OCI-LY3 (cell line): ENCODE measurements at regions not wholly inside any gene's neighbourhood (a gene's known extent, or its start where the extent isn't known, plus 50 kb on each side); places are given as distances from the start of the nearest gene placed in this dataset.

Experiments
- H2AFZ ChIP-seq: fragments of 200-600, 300-600 bp; shearing (Covaris generic); 2 replicates; pipeline ENCODE4 v1.6.0; 2014; ENCODE audit warnings: antibody characterized with exemption, low read depth, low read length
- H3K27ac ChIP-seq: fragments of 200-600, 300-600 bp; sonication (generic); 2 replicates; pipeline ENCODE4 v1.5.1; 2014; ENCODE audit warnings: mild to moderate bottlenecking, low read length, moderate library complexity, mixed read lengths
- H3K27me3 ChIP-seq: fragments of 200-600, 300-600 bp; sonication (generic); 2 replicates; pipeline ENCODE4 v1.6.1; 2014; ENCODE audit warnings: low read depth, low read length, mixed read lengths
- H3K36me3 ChIP-seq: fragments of 200-600, 300-600 bp; sonication (generic); replicated peaks from 2 replicates; pipeline ENCODE3; 2014; ENCODE audit warnings: low read depth, low read length, mixed read lengths
- H3K4me1 ChIP-seq: fragments of 300-600, 200-600 bp; sonication (generic); 2 replicates; pipeline ENCODE4 v1.6.1; 2014; ENCODE audit warnings: low read length, mixed read lengths
- H3K4me2 ChIP-seq: fragments of 200-600, 300-600 bp; sonication (generic); 2 replicates; pipeline ENCODE4 v1.6.1; 2014; ENCODE audit warnings: low read length, mixed read lengths
- H3K4me3 ChIP-seq: fragments of 300-600, 200-600 bp; sonication (generic); 2 replicates; pipeline ENCODE4 v1.5.1; 2014; ENCODE audit warnings: antibody characterized with exemption, mild to moderate bottlenecking, low read length, moderate library complexity
- H3K79me2 ChIP-seq: fragments of 300-600, 200-600 bp; shearing (Covaris generic); 2 replicates; pipeline ENCODE4 v1.6.1; 2014; ENCODE audit warnings: mild to moderate bottlenecking, low read length, mixed read lengths
- H3K9ac ChIP-seq: fragments of 300-600, 200-600 bp; shearing (Covaris generic); 2 replicates; pipeline ENCODE4 v1.6.0; 2014; ENCODE audit warnings: mild to moderate bottlenecking, low read length, moderate library complexity
- H3K9me3 ChIP-seq: fragments of 200-600, 300-600 bp; shearing (Covaris generic); 2 replicates; pipeline ENCODE4 v1.6.1; 2014; ENCODE audit warnings: low read length, mixed read lengths; ENCODE audit not compliant: insufficient read depth
- H4K20me1 ChIP-seq: fragments of 200-600, 300-600 bp; sonication (generic); 2 replicates; pipeline ENCODE4 v1.6.1; 2016; ENCODE audit warnings: low read length, mixed read lengths; ENCODE audit not compliant: insufficient read depth
- EZH2phosphoT487 ChIP-seq: fragments of 200-600 bp; shearing (Covaris generic); IDR thresholded peaks from 2 replicates; pipeline ENCODE4 v1.6.1; 2018; ENCODE audit warnings: antibody characterized with exemption, mixed run types, low read depth
- TF ChIP-seq, protein P1 (sequence below): fragments of 200-600, 300-600 bp; sonication (generic); IDR thresholded peaks from 2 replicates; pipeline ENCODE4 v1.5.1; 2014; ENCODE audit warnings: antibody characterized with exemption, low read length, low read depth

DNA sequence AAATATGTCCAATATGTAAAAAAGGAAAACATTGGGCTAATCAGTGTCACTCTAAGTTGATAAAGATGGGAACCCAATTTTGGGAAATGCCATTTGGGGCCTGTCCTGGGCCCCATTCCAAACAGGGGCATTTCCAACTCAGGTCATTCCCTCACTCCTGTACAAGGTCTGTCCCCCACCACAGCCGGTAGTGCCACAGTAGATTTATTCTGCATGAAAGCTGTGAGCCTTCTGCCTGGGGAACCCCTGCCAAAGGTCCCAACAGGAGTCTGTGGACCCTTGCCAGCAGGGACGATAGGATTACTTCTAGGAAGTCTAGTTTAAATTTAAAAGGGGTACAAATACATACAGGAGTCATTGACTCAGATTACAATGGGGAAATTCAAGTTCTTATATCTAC, 317.6 kb upstream of the GNPDA2 start:
- H3K27ac ChIP-seq: no peak overlapping the region
- no peaks in the 10 kb centered on the region for H3K36me3 ChIP-seq
- no peak overlapping the region for H2AFZ ChIP-seq
- H3K9ac ChIP-seq: no peak overlapping the region
- no peak overlapping the region for H3K4me3 ChIP-seq
- H3K9me3 ChIP-seq: no peaks in the 10 kb centered on the region
- no peaks in the 10 kb centered on the region for H3K4me1 ChIP-seq
- no peak for TF ChIP-seq EZH2phosphoT487
- TF ChIP-seq, protein P1, sequence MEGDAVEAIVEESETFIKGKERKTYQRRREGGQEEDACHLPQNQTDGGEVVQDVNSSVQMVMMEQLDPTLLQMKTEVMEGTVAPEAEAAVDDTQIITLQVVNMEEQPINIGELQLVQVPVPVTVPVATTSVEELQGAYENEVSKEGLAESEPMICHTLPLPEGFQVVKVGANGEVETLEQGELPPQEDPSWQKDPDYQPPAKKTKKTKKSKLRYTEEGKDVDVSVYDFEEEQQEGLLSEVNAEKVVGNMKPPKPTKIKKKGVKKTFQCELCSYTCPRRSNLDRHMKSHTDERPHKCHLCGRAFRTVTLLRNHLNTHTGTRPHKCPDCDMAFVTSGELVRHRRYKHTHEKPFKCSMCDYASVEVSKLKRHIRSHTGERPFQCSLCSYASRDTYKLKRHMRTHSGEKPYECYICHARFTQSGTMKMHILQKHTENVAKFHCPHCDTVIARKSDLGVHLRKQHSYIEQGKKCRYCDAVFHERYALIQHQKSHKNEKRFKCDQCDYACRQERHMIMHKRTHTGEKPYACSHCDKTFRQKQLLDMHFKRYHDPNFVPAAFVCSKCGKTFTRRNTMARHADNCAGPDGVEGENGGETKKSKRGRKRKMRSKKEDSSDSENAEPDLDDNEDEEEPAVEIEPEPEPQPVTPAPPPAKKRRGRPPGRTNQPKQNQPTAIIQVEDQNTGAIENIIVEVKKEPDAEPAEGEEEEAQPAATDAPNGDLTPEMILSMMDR: no peak
- H4K20me1 ChIP-seq: no peaks in the 10 kb centered on the region
- no peaks in the 10 kb centered on the region for H3K27me3 ChIP-seq
- no peak overlapping the region for H3K4me2 ChIP-seq
- H3K79me2 ChIP-seq: no peaks in the 10 kb centered on the region

DNA sequence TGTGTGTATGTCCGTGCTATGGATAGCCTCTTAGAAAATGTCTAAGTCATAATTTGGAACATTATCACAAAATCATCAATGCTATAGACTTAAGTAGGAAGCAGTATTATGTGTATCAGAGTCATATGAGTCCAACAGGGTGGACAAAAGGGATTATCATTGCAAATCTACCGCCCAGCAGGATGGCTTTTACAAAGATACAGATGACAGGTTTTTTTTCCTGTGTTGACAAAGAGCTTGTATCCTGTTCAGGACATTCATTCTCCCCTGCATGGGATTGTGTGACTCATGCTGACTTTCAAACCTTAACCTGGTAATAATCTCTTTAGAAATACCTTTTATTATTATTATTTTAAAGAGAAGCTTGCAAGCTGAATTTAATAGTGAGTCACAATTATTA, 310.3 kb upstream of the GNPDA2 start:
- Histone ChIP-seq H4K20me1 (no peaks in the 10 kb centered on the region), H3K9me3 (no peaks in the 10 kb centered on the region), H3K79me2 (no peaks in the 10 kb centered on the region), H3K4me2 (no peak overlapping the region), H3K27ac (no peak overlapping the region), H3K9ac (no peak overlapping the region), H2AFZ (no peak overlapping the region), H3K4me3 (no peak overlapping the region), H3K36me3 (no peaks in the 10 kb centered on the region), H3K4me1 (no peaks in the 10 kb centered on the region), H3K27me3 (no peaks in the 10 kb centered on the region)
- TF ChIP-seq, protein P1: no peak
- TF ChIP-seq EZH2phosphoT487: no peak

DNA sequence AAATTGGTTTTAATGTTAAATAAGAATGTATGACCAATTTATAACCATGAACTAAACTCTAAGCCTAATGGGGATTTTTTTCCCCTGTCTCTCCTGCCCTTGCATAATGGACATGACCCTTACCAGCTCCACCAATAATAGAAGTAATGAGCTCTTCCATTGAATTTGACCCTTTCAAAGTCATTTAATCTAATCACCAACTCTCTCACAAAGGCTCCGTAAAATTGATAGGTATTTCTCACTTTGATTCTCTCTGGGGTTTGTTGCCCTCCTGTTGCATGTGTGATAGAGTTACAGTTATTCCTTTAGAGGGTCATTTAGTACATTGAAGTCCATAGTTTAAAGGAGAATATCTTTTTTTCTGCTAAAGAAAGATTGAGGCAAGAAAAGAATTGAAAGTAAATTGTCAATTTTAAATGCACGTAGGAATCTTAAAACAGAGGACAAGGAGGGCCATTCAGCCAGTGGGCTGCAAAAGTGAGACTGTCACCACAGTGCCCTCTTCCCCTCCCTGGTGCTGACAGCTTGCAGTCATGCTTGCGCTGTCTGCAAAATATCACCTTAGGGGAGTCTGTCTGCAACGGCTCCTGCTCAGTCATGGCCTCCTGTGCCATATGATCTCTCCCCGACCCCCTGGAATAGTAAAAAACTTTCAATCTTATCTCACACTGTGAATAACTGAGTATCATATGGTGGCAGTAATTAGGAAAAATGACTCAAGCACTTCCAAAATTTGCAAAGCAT, 307.5 kb upstream of the GNPDA2 start:
- Histone ChIP-seq H3K79me2 (no peaks in the 10 kb centered on the region), H4K20me1 (no peaks in the 10 kb centered on the region), H2AFZ (no peak overlapping the region), H3K4me1 (no peaks in the 10 kb centered on the region), H3K9me3 (no peaks in the 10 kb centered on the region), H3K27ac (no peak overlapping the region), H3K27me3 (no peaks in the 10 kb centered on the region), H3K36me3 (no peaks in the 10 kb centered on the region), H3K4me3 (no peak overlapping the region), H3K9ac (no peak overlapping the region), H3K4me2 (no peak overlapping the region)
- TF ChIP-seq EZH2phosphoT487: no peak
- TF ChIP-seq, protein P1: no peak

DNA sequence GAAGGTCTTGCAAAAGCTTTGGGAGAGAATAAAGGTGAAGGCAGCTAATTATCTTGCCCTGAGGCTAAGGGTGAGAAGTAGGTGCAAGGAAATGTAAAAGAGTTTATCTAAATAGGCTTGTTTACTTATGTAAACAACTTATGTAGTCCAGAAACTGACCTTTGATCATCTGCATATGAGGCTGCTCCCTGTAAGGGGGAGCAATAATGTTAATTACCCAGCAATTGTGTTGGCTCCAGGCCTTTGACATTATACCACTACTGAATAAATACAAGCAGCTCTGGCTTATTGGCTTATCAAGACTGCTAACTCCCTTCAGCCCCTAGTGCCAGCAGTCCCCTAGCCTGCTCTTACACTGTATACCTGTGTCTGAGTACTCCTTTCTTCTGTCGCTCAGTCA, 303.7 kb upstream of the GNPDA2 start:
- Histone ChIP-seq H2AFZ (no peak overlapping the region), H3K4me3 (no peak overlapping the region), H3K27ac (no peak overlapping the region), H3K4me2 (no peak overlapping the region), H3K9me3 (no peaks in the 10 kb centered on the region), H3K36me3 (no peaks in the 10 kb centered on the region), H3K4me1 (no peaks in the 10 kb centered on the region), H3K27me3 (no peaks in the 10 kb centered on the region), H3K9ac (no peak overlapping the region), H4K20me1 (no peaks in the 10 kb centered on the region), H3K79me2 (no peaks in the 10 kb centered on the region)
- TF ChIP-seq EZH2phosphoT487: no peak
- TF ChIP-seq, protein P1: no peak
